ENCODE measurements at regions not wholly inside any gene's neighbourhood (a gene's known extent, or its start where the extent isn't known, plus 50 kb on each side); places are given as distances from the start of the nearest gene placed in this dataset.
"Not testable (repeated sequence)": the region's sequence is repeated elsewhere in the genome, so short reads cannot be mapped to it uniquely, and the experiment has no call there.

- DNase-seq = no peak
These were observed 51.3 kb upstream of the SUB1 start for GRCh38 chr5:32534041-32534440.

GRCh38 chr5:32531885-32532520 is 53.4 kb upstream of the SUB1 start:
- peak; percentile 17 for DNase-seq

GRCh38 chr5:32527321-32527720 is 58.0 kb upstream of the SUB1 start:
- DNase-seq = not testable (repeated sequence)

- no peak for DNase-seq
These were observed 58.5 kb upstream of the SUB1 start for GRCh38 chr5:32526810-32527209.

DNA sequence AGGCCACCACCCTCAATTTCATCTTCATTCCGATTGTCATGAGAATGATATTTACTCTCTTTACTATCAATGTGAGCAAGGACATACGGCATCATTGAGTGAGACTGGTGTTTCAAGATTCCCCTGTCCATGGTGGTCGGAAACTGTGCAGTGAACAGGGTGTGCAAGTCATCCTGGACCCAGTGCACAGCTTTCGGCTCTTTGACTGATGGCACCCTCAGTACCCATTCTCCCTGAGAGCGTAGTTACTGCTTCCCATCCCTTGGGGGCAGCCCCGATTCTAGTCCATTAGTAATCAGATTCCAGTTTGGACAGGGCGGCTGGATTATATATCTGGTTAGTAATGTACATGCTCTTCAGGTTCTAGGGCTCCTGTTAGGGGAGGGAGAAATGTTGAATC is 61.7 kb upstream of the SUB1 start:
- DNase-seq = no peak

DNA sequence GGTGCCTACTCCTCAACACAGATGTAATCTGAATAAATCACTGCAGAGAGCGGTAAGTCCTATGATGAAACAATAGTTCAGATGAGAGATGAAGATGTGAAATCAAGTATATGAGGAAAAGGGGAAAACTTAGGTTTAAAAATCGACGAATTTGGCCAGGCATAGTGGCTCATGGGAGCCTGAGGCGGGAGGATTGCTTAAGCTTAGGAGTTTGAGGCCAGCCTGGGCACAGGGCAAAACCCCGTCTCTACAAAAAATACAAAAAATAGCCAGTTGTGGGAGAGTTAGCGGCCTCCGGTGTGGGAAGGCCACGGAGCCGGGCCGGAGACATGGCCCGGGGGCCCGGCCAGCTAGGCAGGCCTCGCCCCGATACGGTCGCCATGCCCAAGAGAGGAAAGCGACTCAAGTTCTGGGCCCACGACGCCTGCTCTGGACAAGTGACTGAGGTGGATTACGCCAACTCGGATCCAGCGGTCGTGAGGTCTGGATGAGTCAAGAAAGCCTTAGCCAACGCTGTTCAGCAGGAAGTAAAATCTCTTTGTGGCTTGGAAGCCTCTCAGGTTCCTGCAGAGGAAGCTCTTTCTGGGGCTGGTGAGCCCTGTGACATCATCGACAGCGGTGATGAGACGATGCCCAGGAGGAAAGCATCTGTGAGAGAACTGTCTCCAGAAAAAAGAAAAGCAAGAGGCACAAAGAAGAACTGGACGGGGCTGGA is 62.8 kb upstream of the SUB1 start:
- no peak for DNase-seq

DNA sequence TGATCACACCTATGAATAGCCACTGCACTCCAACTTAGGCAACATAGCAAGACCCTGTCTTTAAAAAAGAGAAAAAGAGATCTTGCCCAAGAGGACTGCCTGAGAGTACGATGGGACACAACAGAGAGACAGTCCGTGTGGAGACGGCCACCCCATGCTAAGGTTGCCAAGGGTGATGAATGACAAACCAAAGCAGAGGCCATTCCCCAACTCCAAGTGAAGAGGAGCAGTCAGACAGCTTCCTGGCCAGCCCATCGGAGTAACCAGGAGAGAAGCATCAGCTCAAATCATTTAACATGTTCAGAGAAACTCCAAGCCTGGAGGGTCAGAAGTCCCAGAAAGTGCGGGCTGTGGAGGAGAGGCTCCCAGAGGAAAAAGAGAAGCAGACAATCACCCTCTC is 63.9 kb upstream of the SUB1 start:
- no peak for DNase-seq

- DNase-seq = no peak
These were observed 64.4 kb upstream of the SUB1 start for GRCh38 chr5:32520972-32521371.

GRCh38 chr5:32520356-32520755 is 65.0 kb upstream of the SUB1 start:
- no peak for DNase-seq

DNA sequence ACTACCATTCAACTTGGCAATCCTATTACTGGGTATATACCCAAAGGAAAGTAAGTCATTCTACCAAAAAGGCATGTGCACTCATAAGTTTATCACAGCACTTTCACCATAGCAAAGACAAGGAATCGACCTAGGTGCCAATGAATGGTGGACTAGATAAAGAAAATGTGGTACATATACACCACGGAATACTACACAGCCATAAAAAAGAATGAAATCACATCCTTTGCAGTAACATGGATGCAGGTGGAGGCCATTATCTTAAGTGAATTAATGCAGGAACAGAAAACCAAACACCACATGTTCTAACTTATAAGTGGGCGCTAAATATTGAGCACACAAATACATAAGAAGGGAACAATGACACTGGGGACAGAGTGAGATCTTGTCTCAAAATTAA is 65.8 kb upstream of the SUB1 start:
- no peak for DNase-seq

DNA sequence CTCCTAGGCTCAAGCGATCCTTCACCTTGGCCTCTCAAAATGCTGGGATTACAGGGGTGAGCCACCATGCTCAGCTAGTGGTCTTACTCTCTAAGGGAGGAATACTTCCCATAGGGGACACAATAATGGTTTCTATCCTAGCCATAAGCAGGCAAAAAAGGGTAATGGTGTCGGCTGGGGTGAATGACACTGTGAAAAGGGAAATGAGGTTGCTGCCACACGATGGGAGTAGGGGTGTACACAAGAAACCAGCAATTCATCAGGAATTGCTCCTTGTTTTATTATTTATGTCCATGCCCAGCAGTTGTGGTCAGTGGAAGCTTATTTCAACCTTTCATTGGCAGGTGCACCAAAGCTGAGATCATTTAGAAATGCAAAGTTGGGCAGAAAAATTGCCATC is 70.3 kb upstream of the ZFR start:
- DNase-seq = no peak

- DNase-seq = no peak
These were observed 68.4 kb upstream of the ZFR start for GRCh38 chr5:32512926-32513325.

GRCh38 chr5:32511776-32512374 is 67.3 kb upstream of the ZFR start:
- no peak for DNase-seq

- DNase-seq = no peak
These were observed 66.3 kb upstream of the ZFR start for GRCh38 chr5:32510860-32511259.

DNA sequence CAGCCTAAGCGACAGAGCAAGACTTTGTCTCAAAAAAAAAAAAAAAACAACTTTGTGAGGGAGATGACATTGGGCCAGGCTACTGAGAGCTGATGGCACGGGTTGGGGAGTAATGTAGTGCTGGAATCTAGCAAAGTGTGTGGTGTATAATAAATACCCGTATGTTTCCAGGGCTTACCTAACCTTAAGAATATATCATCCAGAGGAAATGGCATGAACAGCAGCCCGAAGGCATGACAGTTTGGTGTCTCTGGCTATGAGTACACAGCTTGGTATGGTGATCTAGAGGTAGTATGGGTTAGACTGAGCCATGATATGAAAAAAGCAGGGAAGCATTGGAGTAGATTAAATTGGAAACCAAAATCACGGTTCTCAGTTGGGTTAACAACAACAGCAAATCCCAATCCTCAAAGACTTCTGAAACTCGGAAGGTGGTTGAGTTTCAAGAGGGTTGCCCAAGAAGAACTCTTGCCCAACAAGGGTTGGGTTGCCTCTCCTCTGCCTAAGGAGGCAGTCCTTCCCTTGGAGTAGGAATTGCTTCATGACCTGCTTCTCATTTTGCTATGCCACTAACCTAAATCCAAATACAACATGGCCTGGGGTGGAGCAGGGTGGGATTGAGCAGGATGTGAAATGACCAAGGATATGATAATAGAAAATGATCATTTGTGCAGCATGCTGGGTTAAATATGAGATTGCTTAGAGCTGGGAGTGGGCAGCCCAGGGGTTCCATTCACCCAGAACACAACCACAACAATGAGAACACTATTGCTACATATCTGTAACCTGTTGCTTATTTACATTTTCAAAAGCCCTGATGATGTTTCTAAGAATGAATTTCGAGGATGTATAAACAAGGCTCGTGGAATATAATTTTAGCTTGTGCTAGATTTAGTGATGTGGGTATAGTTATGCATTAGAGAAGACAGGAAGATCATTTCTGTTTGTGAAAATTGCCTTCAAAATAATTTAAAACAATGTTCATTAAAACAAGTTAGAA is 64.6 kb upstream of the ZFR start:
- no peak for DNase-seq

DNA sequence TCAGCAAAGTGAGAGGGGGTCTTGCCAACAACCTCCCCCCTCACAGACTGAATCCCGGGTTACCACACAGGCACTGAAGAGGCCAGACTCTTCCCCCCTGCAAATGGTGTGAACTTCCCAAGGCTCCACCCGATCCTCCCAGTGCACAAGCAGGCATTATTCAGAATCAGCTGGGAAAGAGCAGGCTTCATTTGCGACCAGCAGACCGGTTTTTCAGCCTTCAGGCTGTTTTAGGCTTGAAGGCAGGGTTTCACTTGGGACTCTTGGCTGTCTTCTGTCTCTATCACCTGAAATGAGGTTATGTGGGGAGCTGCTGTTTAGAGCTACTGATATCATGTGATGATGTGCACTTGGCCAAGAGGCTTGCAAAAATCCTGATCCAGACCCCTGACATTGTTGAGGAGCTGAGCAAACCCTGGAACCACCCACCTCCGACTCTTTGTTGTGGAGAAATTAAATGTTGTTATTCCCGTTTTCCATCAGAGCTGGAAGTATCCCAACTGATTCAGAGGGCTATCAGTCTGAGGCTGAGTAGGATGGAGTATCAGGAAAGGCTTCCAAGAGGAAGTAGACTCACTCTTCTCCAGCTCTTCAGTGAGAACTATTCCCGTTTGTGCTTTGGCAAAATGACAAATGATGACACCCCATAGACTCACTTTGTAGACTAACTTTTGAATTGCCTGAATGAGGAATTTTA is 63.3 kb upstream of the ZFR start:
- no peak for DNase-seq

GRCh38 chr5:32506799-32507198 is 62.3 kb upstream of the ZFR start:
- peak; percentile 70 for DNase-seq

DNA sequence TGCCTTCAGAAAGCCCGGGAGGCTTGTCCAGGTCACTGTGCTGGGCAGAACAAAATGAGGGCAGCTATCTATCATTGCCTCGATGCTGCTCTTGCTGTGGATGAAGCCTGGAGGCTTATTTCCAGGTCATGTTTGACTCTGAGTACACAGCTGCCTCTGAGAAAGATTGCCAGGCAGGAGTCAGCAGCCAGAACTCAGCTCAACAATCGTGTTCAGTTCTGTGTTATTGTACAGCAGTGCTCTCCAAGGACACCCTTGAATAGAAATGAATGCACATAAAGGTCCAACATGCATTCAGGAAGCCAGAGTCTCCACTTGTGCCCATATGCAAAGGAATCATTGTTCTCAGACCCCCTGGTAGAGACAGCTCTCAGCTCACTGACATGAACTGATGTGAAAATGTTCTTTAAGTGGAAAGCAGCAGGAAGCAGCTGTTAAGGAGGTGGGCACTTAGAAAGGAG is 61.7 kb upstream of the ZFR start:
- no peak for DNase-seq

GRCh38 chr5:32505756-32506155 is 61.2 kb upstream of the ZFR start:
- no peak for DNase-seq

DNA sequence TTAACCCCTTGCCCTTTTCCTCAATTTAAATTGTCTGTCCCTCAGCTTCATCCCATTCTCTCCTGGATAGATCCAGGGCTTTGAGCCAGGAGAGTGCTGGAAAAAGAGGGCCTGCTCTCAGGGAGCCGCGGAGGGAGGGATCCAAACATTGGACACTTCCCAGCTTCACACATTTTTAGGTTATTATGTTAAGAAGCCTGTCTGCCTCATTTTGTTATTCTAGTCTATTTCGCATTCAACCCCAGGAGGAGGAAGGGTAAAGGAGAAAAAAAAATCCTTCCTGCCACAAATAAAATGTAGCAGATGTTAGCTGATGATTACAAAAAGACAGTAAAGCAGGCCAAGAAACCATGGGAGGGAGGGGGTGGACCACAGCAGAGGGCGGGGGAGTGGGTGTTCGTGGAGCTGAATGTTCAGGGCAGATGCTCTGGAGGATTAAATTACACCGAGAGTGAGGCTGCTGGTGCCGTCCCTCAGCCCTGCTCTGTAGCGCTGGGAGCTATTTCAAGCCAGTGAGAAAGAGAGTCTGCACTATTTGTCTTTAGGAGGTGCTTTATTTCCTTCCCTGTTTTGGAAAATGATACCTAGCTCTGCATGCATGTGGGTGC is 60.6 kb upstream of the ZFR start:
- DNase-seq = peak; percentile 65

DNA sequence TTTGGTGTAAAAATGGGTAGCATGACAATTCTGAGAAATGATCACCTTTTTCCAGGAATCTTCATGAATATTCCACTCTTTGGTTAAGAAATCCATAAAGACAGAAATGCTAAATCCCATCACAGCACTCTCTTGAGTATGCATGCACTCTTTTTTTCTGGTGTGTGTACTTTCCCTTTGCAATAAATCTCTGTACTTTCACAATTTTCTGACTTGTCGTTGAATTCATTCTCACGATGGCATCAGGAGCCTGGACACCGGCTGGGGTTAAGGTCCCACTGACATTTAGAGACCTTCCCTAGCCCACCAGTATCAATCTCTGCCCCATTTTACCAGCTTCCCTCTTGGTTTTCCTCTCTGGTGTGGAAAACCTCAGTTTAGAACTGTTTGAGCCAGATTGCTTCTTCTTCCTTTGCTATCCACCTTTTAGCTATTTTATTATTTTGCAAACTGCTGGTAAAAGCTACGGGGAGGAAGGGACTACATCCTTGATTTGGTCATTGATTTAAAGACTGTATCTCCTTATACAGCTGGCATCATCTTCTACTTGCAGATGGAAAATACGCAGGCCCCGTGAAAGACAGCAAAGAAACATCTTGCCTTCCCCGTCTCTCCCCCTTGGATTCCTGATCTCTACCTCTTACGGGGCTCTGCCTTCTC is 59.9 kb upstream of the ZFR start:
- no peak for DNase-seq

GRCh38 chr5:32503261-32503660 is 58.7 kb upstream of the ZFR start:
- no peak for DNase-seq
